H1 (cell line): ENCODE measurements at regions not wholly inside any gene's neighbourhood (a gene's known extent, or its start where the extent isn't known, plus 50 kb on each side); places are given as distances from the start of the nearest gene placed in this dataset.

Experiments
- BACH1 ChIP-seq: IDR thresholded peaks from 2 replicates; pipeline ENCODE4 v1.6.1; 2012; ENCODE audit warnings: low read length, improper control_type of control experiment
- CBX5 ChIP-seq: fragments of 300-800, 300-1000 bp; sonication (generic); IDR thresholded peaks from 2 replicates; pipeline ENCODE4 v1.7.1; 2016; ENCODE audit warnings: antibody characterized with exemption, low read length, low read depth
- SUZ12 ChIP-seq: fragments of 200-600 bp; sonication (generic); IDR thresholded peaks from 2 replicates; pipeline ENCODE4 v1.6.1; 2012; ENCODE audit warnings: mild to moderate bottlenecking, inconsistent platforms, low read length, moderate library complexity, mixed read lengths
- TBP ChIP-seq: IDR thresholded peaks from 2 replicates; pipeline ENCODE4 v1.6.1; 2011; ENCODE audit warnings: low read depth, low read length, improper control_type of control experiment
- TF ChIP-seq, protein P1 (sequence below), 3 experiments: IDR thresholded peaks; 1 replicate in 2 of 3; 2 replicates in 1 of 3; pipeline versions ENCODE4 v1.5.1 to v1.6.1; 2011; ENCODE audit warnings: low read length in 3 of 3, mild to moderate bottlenecking in 3 of 3, inconsistent platforms in 2 of 3, low read depth in 1 of 3, moderate library complexity in 1 of 3; ENCODE audit not compliant: insufficient read depth in 1 of 3; ENCODE audit errors: control extremely low read depth in 1 of 3

- TF ChIP-seq CBX5 (no peak), TBP (no peak), BACH1 (no peak), SUZ12 (no peak)
- TF ChIP-seq, protein P1, sequence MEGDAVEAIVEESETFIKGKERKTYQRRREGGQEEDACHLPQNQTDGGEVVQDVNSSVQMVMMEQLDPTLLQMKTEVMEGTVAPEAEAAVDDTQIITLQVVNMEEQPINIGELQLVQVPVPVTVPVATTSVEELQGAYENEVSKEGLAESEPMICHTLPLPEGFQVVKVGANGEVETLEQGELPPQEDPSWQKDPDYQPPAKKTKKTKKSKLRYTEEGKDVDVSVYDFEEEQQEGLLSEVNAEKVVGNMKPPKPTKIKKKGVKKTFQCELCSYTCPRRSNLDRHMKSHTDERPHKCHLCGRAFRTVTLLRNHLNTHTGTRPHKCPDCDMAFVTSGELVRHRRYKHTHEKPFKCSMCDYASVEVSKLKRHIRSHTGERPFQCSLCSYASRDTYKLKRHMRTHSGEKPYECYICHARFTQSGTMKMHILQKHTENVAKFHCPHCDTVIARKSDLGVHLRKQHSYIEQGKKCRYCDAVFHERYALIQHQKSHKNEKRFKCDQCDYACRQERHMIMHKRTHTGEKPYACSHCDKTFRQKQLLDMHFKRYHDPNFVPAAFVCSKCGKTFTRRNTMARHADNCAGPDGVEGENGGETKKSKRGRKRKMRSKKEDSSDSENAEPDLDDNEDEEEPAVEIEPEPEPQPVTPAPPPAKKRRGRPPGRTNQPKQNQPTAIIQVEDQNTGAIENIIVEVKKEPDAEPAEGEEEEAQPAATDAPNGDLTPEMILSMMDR (IDR thresholded peaks at IDR 0.05; ENCODE audit: control extremely low read depth in 1 of 3, insufficient read depth in 1 of 3, low read depth in 1 of 3, low read length in 3 of 3) = no peak
These were observed 50.2 kb upstream of the ATP1A1 start for GRCh38 chr1:116322752-116323405.
